Ecto neural progenitor cell (in vitro differentiated cells): ENCODE measurements at regions not wholly inside any gene's neighbourhood (a gene's known extent, or its start where the extent isn't known, plus 50 kb on each side); places are given as distances from the start of the nearest gene placed in this dataset.

ENCODE experiments used
- DNase-seq: peaks from one replicate; pipeline ENCODE4 v3.0.0-alpha.2; 2018; ENCODE audit warnings: low spot score

GRCh38 chr7:84675633-84676034 lies 481.0 kb upstream of the SEMA3A start:
- DNase-seq = no peak

- DNase-seq = no peak
Observed at GRCh38 chr7:84674236-84674913, 479.8 kb upstream of the SEMA3A start.

GRCh38 chr7:84669177-84669732 lies 474.7 kb upstream of the SEMA3A start:
- no peak for DNase-seq

- no peak for DNase-seq
Observed at GRCh38 chr7:84668116-84668515, 473.5 kb upstream of the SEMA3A start.

- DNase-seq = no peak
Observed at GRCh38 chr7:84666651-84667050, 472.1 kb upstream of the SEMA3A start.

- no peak for DNase-seq
Observed at GRCh38 chr7:84665339-84665738, 470.8 kb upstream of the SEMA3A start.

- DNase-seq = no peak
Observed at GRCh38 chr7:84664626-84665025, 470.0 kb upstream of the SEMA3A start.

GRCh38 chr7:84663224-84663623 lies 468.6 kb upstream of the SEMA3A start:
- DNase-seq = no peak

GRCh38 chr7:84658286-84658685 lies 463.7 kb upstream of the SEMA3A start:
- DNase-seq = no peak

- no peak for DNase-seq
Observed at GRCh38 chr7:84654273-84654672, 459.7 kb upstream of the SEMA3A start.

- no peak for DNase-seq
Observed at GRCh38 chr7:84651876-84652275, 457.3 kb upstream of the SEMA3A start.

GRCh38 chr7:84647797-84648757 lies 453.5 kb upstream of the SEMA3A start:
- no peak for DNase-seq

- no peak for DNase-seq
Observed at GRCh38 chr7:84642611-84643010, 448.0 kb upstream of the SEMA3A start.

- no peak for DNase-seq
Observed at GRCh38 chr7:84640637-84641036, 446.0 kb upstream of the SEMA3A start.

- no peak for DNase-seq
Observed at GRCh38 chr7:84638339-84638697, 443.7 kb upstream of the SEMA3A start.

GRCh38 chr7:84637568-84638338 lies 443.2 kb upstream of the SEMA3A start:
- DNase-seq = no peak

GRCh38 chr7:84631913-84632312 lies 437.3 kb upstream of the SEMA3A start:
- DNase-seq = no peak

GRCh38 chr7:84629640-84630318 lies 435.2 kb upstream of the SEMA3A start:
- DNase-seq = no peak

GRCh38 chr7:84629216-84629615 lies 434.6 kb upstream of the SEMA3A start:
- DNase-seq = no peak

GRCh38 chr7:84627250-84627649 lies 432.7 kb upstream of the SEMA3A start:
- no peak for DNase-seq

- DNase-seq = no peak
Observed at GRCh38 chr7:84624927-84625326, 430.3 kb upstream of the SEMA3A start.

- no peak for DNase-seq
Observed at GRCh38 chr7:84624527-84624926, 429.9 kb upstream of the SEMA3A start.
